Midbrain (tissue), 1 donor: ENCODE measurements at regions not wholly inside any gene's neighbourhood (a gene's known extent, or its start where the extent isn't known, plus 50 kb on each side); places are given as distances from the start of the nearest gene placed in this dataset.
"Not testable (repeated sequence)": the region's sequence is repeated elsewhere in the genome, so short reads cannot be mapped to it uniquely, and the experiment has no call there.

Experiments
- DNase-seq: peaks from one replicate; lab custom pipeline; 2025; lab: John Stamatoyannopoulos, UW

GRCh38 chr3:117005274-117005673 lies 295.7 kb downstream of the TUSC7 start:
- DNase-seq, result no peak

- no peak for DNase-seq
Measured at GRCh38 chr3:117005911-117006522, 296.4 kb downstream of the TUSC7 start.

- DNase-seq, result no peak
Measured at GRCh38 chr3:117010318-117010717, 300.7 kb downstream of the TUSC7 start.

- DNase-seq, result no peak
Measured at GRCh38 chr3:117011687-117012250, 302.2 kb downstream of the TUSC7 start.

GRCh38 chr3:117016378-117016777 lies 306.8 kb downstream of the TUSC7 start:
- DNase-seq, result no peak

GRCh38 chr3:117017135-117017894 lies 307.7 kb downstream of the TUSC7 start:
- DNase-seq, result no peak

- no peak for DNase-seq
Measured at GRCh38 chr3:117018655-117019054, 309.1 kb downstream of the TUSC7 start.

- peak; percentile 89 for DNase-seq
Measured at GRCh38 chr3:117019082-117019713, 309.6 kb downstream of the TUSC7 start.

- DNase-seq, result no peak
Measured at GRCh38 chr3:117026401-117026800, 316.8 kb downstream of the TUSC7 start.

GRCh38 chr3:117035745-117036144 lies 326.2 kb downstream of the TUSC7 start:
- no peak for DNase-seq

- DNase-seq, result peak; percentile 34
Measured at GRCh38 chr3:117036259-117036799, 326.8 kb downstream of the TUSC7 start.

GRCh38 chr3:117045143-117045542 lies 335.6 kb downstream of the TUSC7 start:
- no peak for DNase-seq

GRCh38 chr3:117047951-117048705 lies 338.5 kb downstream of the TUSC7 start:
- DNase-seq, result no peak

- DNase-seq, result no peak
Measured at GRCh38 chr3:117052395-117052794, 342.8 kb downstream of the TUSC7 start.

GRCh38 chr3:117054556-117054955 lies 345.0 kb downstream of the TUSC7 start:
- no peak for DNase-seq

GRCh38 chr3:117056946-117057345 lies 347.4 kb downstream of the TUSC7 start:
- DNase-seq, result not testable (repeated sequence)

- peak; percentile 61 for DNase-seq
Measured at GRCh38 chr3:117059067-117059955, 349.7 kb downstream of the TUSC7 start.

- no peak for DNase-seq
Measured at GRCh38 chr3:117059956-117060270, 350.3 kb downstream of the TUSC7 start.

GRCh38 chr3:117063930-117064329 lies 354.4 kb downstream of the TUSC7 start:
- no peak for DNase-seq

GRCh38 chr3:117068301-117068700 lies 358.7 kb downstream of the TUSC7 start:
- DNase-seq, result no peak

GRCh38 chr3:117074826-117075225 lies 365.2 kb downstream of the TUSC7 start:
- no peak for DNase-seq
